PFSK-1 (cell line): ENCODE measurements at regions not wholly inside any gene's neighbourhood (a gene's known extent, or its start where the extent isn't known, plus 50 kb on each side); places are given as distances from the start of the nearest gene placed in this dataset.

Source experiments
- FOXP2 ChIP-seq: optimal IDR thresholded peaks from 2 replicates; pipeline ENCODE3; 2011; ENCODE audit warnings: borderline replicate concordance, control low read depth, inconsistent platforms; ENCODE audit not compliant: insufficient read depth; ENCODE audit errors: extremely low read length, extremely low read depth
- POLR2AphosphoS5 ChIP-seq: IDR thresholded peaks from 2 replicates; pipeline ENCODE4 v1.6.1; 2012; ENCODE audit warnings: low read depth, mild to moderate bottlenecking, control low read depth, low read length, moderate library complexity
- REST ChIP-seq, 2 experiments: IDR thresholded peaks; 2 replicates each; pipeline versions ENCODE4 v1.6.1 to v1.8.0; 2011 to 2012; ENCODE audit warnings: low read depth in 2 of 2, low read length in 2 of 2, control low read depth in 1 of 2, inconsistent platforms in 1 of 2, mild to moderate bottlenecking in 1 of 2, moderate library complexity in 1 of 2; ENCODE audit not compliant: insufficient read depth in 1 of 2
- SIN3A ChIP-seq: IDR thresholded peaks from 2 replicates; pipeline ENCODE4 v1.6.1; 2012; ENCODE audit warnings: mild to moderate bottlenecking, low read length, moderate library complexity, borderline replicate concordance; ENCODE audit not compliant: insufficient read depth
- TAF1 ChIP-seq: IDR thresholded peaks from 2 replicates; pipeline ENCODE4 v1.6.1; 2012; ENCODE audit warnings: low read length, control low read depth, borderline replicate concordance; ENCODE audit not compliant: insufficient read depth

- no peak for TF ChIP-seq POLR2AphosphoS5
- no peak for TF ChIP-seq TAF1
Observed at GRCh38 chr13:63381078-63381859, 1965.6 kb upstream of the PCDH20 start.

GRCh38 chr13:63377986-63378385, 1962.3 kb upstream of the PCDH20 start:
- TF ChIP-seq REST (IDR thresholded peaks at IDR 0.05; ENCODE audit: insufficient read depth in 1 of 2, low read depth in 2 of 2, low read length in 2 of 2) (no peak), TAF1 (no peak), SIN3A (no peak), FOXP2 (no peak), POLR2AphosphoS5 (no peak)

- no peak for TF ChIP-seq POLR2AphosphoS5
- TF ChIP-seq SIN3A = no peak
- no peak for TF ChIP-seq REST (IDR thresholded peaks at IDR 0.05; ENCODE audit: insufficient read depth in 1 of 2, low read depth in 2 of 2, low read length in 2 of 2)
- TF ChIP-seq FOXP2 = no peak
- no peak for TF ChIP-seq TAF1
Observed at GRCh38 chr13:63370101-63370500, 1954.5 kb upstream of the PCDH20 start.

- TF ChIP-seq REST (IDR thresholded peaks at IDR 0.05; ENCODE audit: insufficient read depth in 1 of 2, low read depth in 2 of 2, low read length in 2 of 2) (no peak), FOXP2 (no peak), SIN3A (no peak), POLR2AphosphoS5 (no peak), TAF1 (no peak)
Observed at GRCh38 chr13:63367522-63368198, 1952.0 kb upstream of the PCDH20 start.

GRCh38 chr13:63364159-63364558, 1948.5 kb upstream of the PCDH20 start:
- TF ChIP-seq POLR2AphosphoS5 (no peak), TAF1 (no peak), FOXP2 (no peak), SIN3A (no peak)

GRCh38 chr13:63351533-63351932, 1935.9 kb upstream of the PCDH20 start:
- no peak for TF ChIP-seq TAF1
- no peak for TF ChIP-seq FOXP2
- no peak for TF ChIP-seq SIN3A
- TF ChIP-seq POLR2AphosphoS5 = no peak
- no peak for TF ChIP-seq REST (IDR thresholded peaks at IDR 0.05; ENCODE audit: insufficient read depth in 1 of 2, low read depth in 2 of 2, low read length in 2 of 2)
